HEK293 (cell line): ENCODE measurements at regions not wholly inside any gene's neighbourhood (a gene's known extent, or its start where the extent isn't known, plus 50 kb on each side); places are given as distances from the start of the nearest gene placed in this dataset.

ENCODE experiments used
- CTCF ChIA-PET: fragments of 350-600 bp; formaldehyde crosslinking; extraction: SDS; loops from one replicate; lab custom pipeline; 2021; ENCODE audit warnings: antibody characterized with exemption; lab: Yijun Ruan, JAX
- POLR2A ChIA-PET: fragments of 300-600 bp; formaldehyde crosslinking; extraction: SDS; loops from one replicate; lab custom pipeline; 2020; ENCODE audit warnings: antibody characterized with exemption, inconsistent platforms; lab: Yijun Ruan, JAX
- H3K27ac ChIP-seq: fragments of 200-500 bp; sonication (Bioruptor generic); 2 replicates; pipeline ENCODE4 v1.5.1; 2014; ENCODE audit warnings: low read depth, low read length, control low read depth, inconsistent platforms; ENCODE audit errors: extremely low read depth
- H3K36me3 ChIP-seq, 2 experiments: fragments of 200-500 bp in 1 of 2; sonication (Bioruptor generic) in 1 of 2; 1 replicate in 1 of 2; 2 replicates in 1 of 2; pipeline ENCODE4 v1.5.1; 2014 to 2017; ENCODE audit warnings: inconsistent platforms in 2 of 2, low read length in 2 of 2; ENCODE audit not compliant: control insufficient read depth in 2 of 2, insufficient read depth in 1 of 2
- H3K4me1 ChIP-seq: fragments of 200-500 bp; sonication (Bioruptor generic); 2 replicates; pipeline ENCODE4 v1.5.1; 2014; ENCODE audit warnings: mild to moderate bottlenecking, low read length, inconsistent platforms; ENCODE audit not compliant: control insufficient read depth, insufficient read depth
- H3K4me3 ChIP-seq: 2 replicates; pipeline ENCODE4 v1.5.1; 2011; ENCODE audit warnings: low read depth, mild to moderate bottlenecking, control low read depth, low read length, moderate library complexity
- H3K9me3 ChIP-seq: fragments of 200-500 bp; sonication (Bioruptor generic); 2 replicates; pipeline ENCODE4 v1.5.1; 2014; ENCODE audit warnings: low read depth, low read length, inconsistent platforms; ENCODE audit not compliant: control insufficient read depth, insufficient read depth
- ATF2 ChIP-seq: fragments of 450-650 bp; formaldehyde crosslinking; IDR thresholded peaks from 2 replicates; pipeline ENCODE4 v1.5.1; 2016; ENCODE audit warnings: missing biosample characterization, missing genetic modification characterization, low read depth
- GLI2 ChIP-seq: fragments of 450-650 bp; formaldehyde crosslinking; IDR thresholded peaks from 2 replicates; pipeline ENCODE4; 2017; ENCODE audit warnings: missing biosample characterization, missing genetic modification characterization, low read depth, borderline replicate concordance
- GLIS1 ChIP-seq: fragments of 450-650 bp; formaldehyde crosslinking; IDR thresholded peaks from 2 replicates; pipeline ENCODE4 v1.5.1; 2016; ENCODE audit warnings: missing biosample characterization, missing genetic modification characterization
- YY2 ChIP-seq: fragments of 450-650 bp; formaldehyde crosslinking; IDR thresholded peaks from 2 replicates; pipeline ENCODE4 v1.5.1; 2016; ENCODE audit warnings: missing biosample characterization, missing genetic modification characterization
- ZBTB10 ChIP-seq: fragments of 450-650 bp; formaldehyde crosslinking; IDR thresholded peaks from 2 replicates; pipeline ENCODE4 v1.5.1; 2016; ENCODE audit warnings: missing biosample characterization, missing genetic modification characterization
- ZBTB17 ChIP-seq: fragments of 450-650 bp; formaldehyde crosslinking; IDR thresholded peaks from 2 replicates; pipeline ENCODE4 v1.5.1; 2016; ENCODE audit warnings: missing biosample characterization, missing genetic modification characterization
- ZFP3 ChIP-seq: fragments of 450-650 bp; formaldehyde crosslinking; IDR thresholded peaks from 2 replicates; pipeline ENCODE4 v1.5.1; 2016; ENCODE audit warnings: low read depth, missing biosample characterization, missing genetic modification characterization
- ZNF133 ChIP-seq: fragments of 450-650 bp; formaldehyde crosslinking; IDR thresholded peaks from 2 replicates; pipeline ENCODE4 v1.5.1; 2016; ENCODE audit warnings: missing biosample characterization, missing genetic modification characterization
- ZNF155 ChIP-seq: fragments of 450-650 bp; formaldehyde crosslinking; IDR thresholded peaks from 2 replicates; pipeline ENCODE4 v1.5.1; 2016; ENCODE audit warnings: missing biosample characterization, missing genetic modification characterization
- ZNF174 ChIP-seq: fragments of 450-650 bp; formaldehyde crosslinking; IDR thresholded peaks from 2 replicates; pipeline ENCODE4 v1.5.0; 2017; ENCODE audit warnings: missing biosample characterization, mild to moderate bottlenecking, missing genetic modification characterization
- ZNF184 ChIP-seq: fragments of 450-650 bp; IDR thresholded peaks from 2 replicates; pipeline ENCODE4 v1.5.1; 2018; ENCODE audit warnings: missing biosample characterization, mild to moderate bottlenecking, missing genetic modification characterization
- ZNF354C ChIP-seq: fragments of 450-650 bp; formaldehyde crosslinking; IDR thresholded peaks from 2 replicates; pipeline ENCODE4 v1.5.1; 2016; ENCODE audit warnings: missing biosample characterization, missing genetic modification characterization, low read depth, borderline replicate concordance
- ZNF404 ChIP-seq: fragments of 450-650 bp; formaldehyde crosslinking; IDR thresholded peaks from 2 replicates; pipeline ENCODE4 v1.5.1; 2017; ENCODE audit warnings: missing biosample characterization, missing genetic modification characterization
- ZNF473 ChIP-seq: fragments of 450-650 bp; formaldehyde crosslinking; IDR thresholded peaks from 2 replicates; pipeline ENCODE4 v1.5.1; 2017; ENCODE audit warnings: missing biosample characterization, missing genetic modification characterization
- ZNF501 ChIP-seq: fragments of 450-650 bp; formaldehyde crosslinking; IDR thresholded peaks from 2 replicates; pipeline ENCODE4 v1.5.1; 2016; ENCODE audit warnings: missing biosample characterization, missing genetic modification characterization
- ZNF621 ChIP-seq: fragments of 450-650 bp; formaldehyde crosslinking; IDR thresholded peaks from 2 replicates; pipeline ENCODE4 v1.5.1; 2017; ENCODE audit warnings: missing biosample characterization, missing genetic modification characterization
- ZNF624 ChIP-seq: fragments of 450-650 bp; formaldehyde crosslinking; IDR thresholded peaks from 2 replicates; pipeline ENCODE4 v1.5.1; 2017; ENCODE audit warnings: missing biosample characterization, missing genetic modification characterization
- ZNF658 ChIP-seq: fragments of 450-650 bp; formaldehyde crosslinking; IDR thresholded peaks from 2 replicates; pipeline ENCODE4; 2016; ENCODE audit warnings: missing biosample characterization, missing genetic modification characterization
- ZNF707 ChIP-seq: fragments of 450-650 bp; formaldehyde crosslinking; IDR thresholded peaks from 2 replicates; pipeline ENCODE4 v1.5.1; 2016; ENCODE audit warnings: missing biosample characterization, missing genetic modification characterization
- ZNF76 ChIP-seq: fragments of 450-650 bp; formaldehyde crosslinking; IDR thresholded peaks from 2 replicates; pipeline ENCODE4; 2016; ENCODE audit warnings: low read depth, missing biosample characterization, missing genetic modification characterization, borderline replicate concordance
- ZNF843 ChIP-seq: fragments of 450-650 bp; formaldehyde crosslinking; IDR thresholded peaks from 2 replicates; pipeline ENCODE4 v1.5.1; 2016; ENCODE audit warnings: missing biosample characterization, missing genetic modification characterization
- ZSCAN16 ChIP-seq: fragments of 450-650 bp; formaldehyde crosslinking; IDR thresholded peaks from 2 replicates; pipeline ENCODE4 v1.5.1; 2016; ENCODE audit warnings: missing biosample characterization, missing genetic modification characterization
- TF ChIP-seq, protein P1 (sequence below): fragments of 450-650 bp; formaldehyde crosslinking; IDR thresholded peaks from 2 replicates; pipeline ENCODE4 v1.5.1; 2016; ENCODE audit warnings: missing biosample characterization, missing genetic modification characterization
- TF ChIP-seq, protein P2 (sequence below): fragments of 450-650 bp; formaldehyde crosslinking; IDR thresholded peaks from 2 replicates; pipeline ENCODE4 v1.5.1; 2017; ENCODE audit warnings: missing biosample characterization, mild to moderate bottlenecking, missing genetic modification characterization, moderate library complexity
- TF ChIP-seq, protein P3 (sequence below): fragments of 450-650 bp; formaldehyde crosslinking; IDR thresholded peaks from 2 replicates; pipeline ENCODE4 v1.5.1; 2017; ENCODE audit warnings: missing biosample characterization, missing genetic modification characterization

- H3K36me3 ChIP-seq = no peaks in the 10 kb centered on the region
- CTCF ChIA-PET = interaction anchor here (0.6 kb wide), 1 partner anchor 83 kb away, joined by 4 read pairs; no protein-coding TSS in a partner anchor
- POLR2A ChIA-PET = no interaction called here
- H3K4me1 ChIP-seq = no peaks in the 10 kb centered on the region
- no peak overlapping the region for H3K27ac ChIP-seq
- TF ChIP-seq ZNF174 (tag by site-specific recombination) (no peak), ZNF473 (tag by site-specific recombination) (no peak), ATF2 (tag by site-specific recombination) (no peak), ZNF658 (tag by site-specific recombination) (no peak), ZNF843 (tag by site-specific recombination) (no peak), ZNF155 (tag by site-specific recombination) (no peak), ZNF404 (no peak), ZNF184 (tag by site-specific recombination) (no peak), ZNF76 (tag by site-specific recombination) (no peak), YY2 (no peak), ZSCAN16 (no peak), GLIS1 (tag by site-specific recombination) (no peak), ZNF624 (tag by site-specific recombination) (no peak), ZNF501 (tag by site-specific recombination) (no peak), ZNF621 (no peak), ZBTB17 (no peak), GLI2 (tag by site-specific recombination) (no peak)
- TF ChIP-seq, protein P1, sequence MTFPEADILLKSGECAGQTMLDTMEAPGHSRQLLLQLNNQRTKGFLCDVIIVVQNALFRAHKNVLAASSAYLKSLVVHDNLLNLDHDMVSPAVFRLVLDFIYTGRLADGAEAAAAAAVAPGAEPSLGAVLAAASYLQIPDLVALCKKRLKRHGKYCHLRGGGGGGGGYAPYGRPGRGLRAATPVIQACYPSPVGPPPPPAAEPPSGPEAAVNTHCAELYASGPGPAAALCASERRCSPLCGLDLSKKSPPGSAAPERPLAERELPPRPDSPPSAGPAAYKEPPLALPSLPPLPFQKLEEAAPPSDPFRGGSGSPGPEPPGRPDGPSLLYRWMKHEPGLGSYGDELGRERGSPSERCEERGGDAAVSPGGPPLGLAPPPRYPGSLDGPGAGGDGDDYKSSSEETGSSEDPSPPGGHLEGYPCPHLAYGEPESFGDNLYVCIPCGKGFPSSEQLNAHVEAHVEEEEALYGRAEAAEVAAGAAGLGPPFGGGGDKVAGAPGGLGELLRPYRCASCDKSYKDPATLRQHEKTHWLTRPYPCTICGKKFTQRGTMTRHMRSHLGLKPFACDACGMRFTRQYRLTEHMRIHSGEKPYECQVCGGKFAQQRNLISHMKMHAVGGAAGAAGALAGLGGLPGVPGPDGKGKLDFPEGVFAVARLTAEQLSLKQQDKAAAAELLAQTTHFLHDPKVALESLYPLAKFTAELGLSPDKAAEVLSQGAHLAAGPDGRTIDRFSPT (tag by site-specific recombination) = no peak
- TF ChIP-seq, protein P2, sequence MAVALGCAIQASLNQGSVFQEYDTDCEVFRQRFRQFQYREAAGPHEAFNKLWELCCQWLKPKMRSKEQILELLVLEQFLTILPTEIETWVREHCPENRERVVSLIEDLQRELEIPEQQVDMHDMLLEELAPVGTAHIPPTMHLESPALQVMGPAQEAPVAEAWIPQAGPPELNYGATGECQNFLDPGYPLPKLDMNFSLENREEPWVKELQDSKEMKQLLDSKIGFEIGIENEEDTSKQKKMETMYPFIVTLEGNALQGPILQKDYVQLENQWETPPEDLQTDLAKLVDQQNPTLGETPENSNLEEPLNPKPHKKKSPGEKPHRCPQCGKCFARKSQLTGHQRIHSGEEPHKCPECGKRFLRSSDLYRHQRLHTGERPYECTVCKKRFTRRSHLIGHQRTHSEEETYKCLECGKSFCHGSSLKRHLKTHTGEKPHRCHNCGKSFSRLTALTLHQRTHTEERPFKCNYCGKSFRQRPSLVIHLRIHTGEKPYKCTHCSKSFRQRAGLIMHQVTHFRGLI (tag by site-specific recombination) = no peak
- TF ChIP-seq, protein P3, sequence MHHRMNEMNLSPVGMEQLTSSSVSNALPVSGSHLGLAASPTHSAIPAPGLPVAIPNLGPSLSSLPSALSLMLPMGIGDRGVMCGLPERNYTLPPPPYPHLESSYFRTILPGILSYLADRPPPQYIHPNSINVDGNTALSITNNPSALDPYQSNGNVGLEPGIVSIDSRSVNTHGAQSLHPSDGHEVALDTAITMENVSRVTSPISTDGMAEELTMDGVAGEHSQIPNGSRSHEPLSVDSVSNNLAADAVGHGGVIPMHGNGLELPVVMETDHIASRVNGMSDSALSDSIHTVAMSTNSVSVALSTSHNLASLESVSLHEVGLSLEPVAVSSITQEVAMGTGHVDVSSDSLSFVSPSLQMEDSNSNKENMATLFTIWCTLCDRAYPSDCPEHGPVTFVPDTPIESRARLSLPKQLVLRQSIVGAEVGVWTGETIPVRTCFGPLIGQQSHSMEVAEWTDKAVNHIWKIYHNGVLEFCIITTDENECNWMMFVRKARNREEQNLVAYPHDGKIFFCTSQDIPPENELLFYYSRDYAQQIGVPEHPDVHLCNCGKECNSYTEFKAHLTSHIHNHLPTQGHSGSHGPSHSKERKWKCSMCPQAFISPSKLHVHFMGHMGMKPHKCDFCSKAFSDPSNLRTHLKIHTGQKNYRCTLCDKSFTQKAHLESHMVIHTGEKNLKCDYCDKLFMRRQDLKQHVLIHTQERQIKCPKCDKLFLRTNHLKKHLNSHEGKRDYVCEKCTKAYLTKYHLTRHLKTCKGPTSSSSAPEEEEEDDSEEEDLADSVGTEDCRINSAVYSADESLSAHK (tag by site-specific recombination) = no peak
- no peaks in the 10 kb centered on the region for H3K9me3 ChIP-seq
- no peak overlapping the region for H3K4me3 ChIP-seq
Measured at GRCh38 chr3:42345811-42346210, 64.6 kb downstream of the LYZL4 start.

DNA sequence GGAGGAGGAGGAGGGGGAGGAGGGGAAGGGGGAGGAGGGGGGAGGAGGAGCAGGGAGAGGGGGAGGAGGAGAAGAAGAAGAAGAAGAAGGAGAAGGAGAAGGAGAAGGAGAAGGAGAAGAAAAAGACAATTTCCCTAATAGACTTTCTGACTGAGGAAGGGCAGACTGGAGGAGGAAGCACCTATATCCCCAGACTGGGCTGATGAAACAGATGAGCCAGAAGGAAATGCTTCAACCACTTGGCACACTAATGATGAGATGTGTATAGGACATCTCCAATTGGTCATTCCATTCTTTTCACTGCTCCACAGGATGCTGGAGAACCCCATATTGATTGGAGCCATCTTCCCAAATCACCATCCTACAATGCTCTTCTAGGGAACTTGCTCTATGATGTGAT, 69.9 kb downstream of the LYZL4 start:
- POLR2A ChIA-PET = no interaction called here
- Histone ChIP-seq H3K36me3 (no peaks in the 10 kb centered on the region), H3K4me3 (no peak overlapping the region), H3K9me3 (no peaks in the 10 kb centered on the region), H3K27ac (no peak overlapping the region), H3K4me1 (no peaks in the 10 kb centered on the region)
- TF ChIP-seq ZNF354C (tag by site-specific recombination) = no peak
- TF ChIP-seq ZNF133 = no peak
- TF ChIP-seq ZNF707 (tag by site-specific recombination) = no peak
- no peak for TF ChIP-seq ZFP3 (tag by site-specific recombination)
- no peak for TF ChIP-seq ZBTB10 (tag by site-specific recombination)
- CTCF ChIA-PET = no interaction called here
